ENCODE measurements at regions not wholly inside any gene's neighbourhood (a gene's known extent, or its start where the extent isn't known, plus 50 kb on each side); places are given as distances from the start of the nearest gene placed in this dataset.

GRCh38 chr10:117884093-117884492 is 162.6 kb downstream of the RAB11FIP2 start:
- DNase-seq = no peak

GRCh38 chr10:117884592-117884991 is 162.1 kb downstream of the RAB11FIP2 start:
- no peak for DNase-seq

- DNase-seq = no peak
These were observed 161.4 kb downstream of the RAB11FIP2 start for GRCh38 chr10:117885206-117885829.

- DNase-seq = no peak
These were observed 160.0 kb downstream of the RAB11FIP2 start for GRCh38 chr10:117886766-117887165.

GRCh38 chr10:117889664-117890063 is 157.1 kb downstream of the RAB11FIP2 start:
- DNase-seq = no peak

- DNase-seq = no peak
These were observed 154.0 kb downstream of the RAB11FIP2 start for GRCh38 chr10:117892681-117893220.

- DNase-seq = no peak
These were observed 152.4 kb downstream of the RAB11FIP2 start for GRCh38 chr10:117894339-117894738.

GRCh38 chr10:117896517-117896916 is 150.2 kb downstream of the RAB11FIP2 start:
- no peak for DNase-seq

GRCh38 chr10:117899181-117899683 is 147.5 kb downstream of the RAB11FIP2 start:
- DNase-seq = no peak

- no peak for DNase-seq
These were observed 146.5 kb downstream of the RAB11FIP2 start for GRCh38 chr10:117900280-117900679.

GRCh38 chr10:117903854-117904253 is 142.9 kb downstream of the RAB11FIP2 start:
- DNase-seq = no peak

- no peak for DNase-seq
These were observed 141.3 kb downstream of the RAB11FIP2 start for GRCh38 chr10:117905404-117905803.

- no peak for DNase-seq
These were observed 135.1 kb downstream of the RAB11FIP2 start for GRCh38 chr10:117911684-117912083.

- DNase-seq = no peak
These were observed 132.4 kb downstream of the RAB11FIP2 start for GRCh38 chr10:117914334-117914733.

GRCh38 chr10:117920956-117921355 is 125.8 kb downstream of the RAB11FIP2 start:
- no peak for DNase-seq

- no peak for DNase-seq
These were observed 125.3 kb downstream of the RAB11FIP2 start for GRCh38 chr10:117921421-117921820.

GRCh38 chr10:117924820-117925219 is 121.9 kb downstream of the RAB11FIP2 start:
- no peak for DNase-seq

- DNase-seq = no peak
These were observed 121.4 kb downstream of the RAB11FIP2 start for GRCh38 chr10:117925369-117925768.

GRCh38 chr10:117926491-117926890 is 120.2 kb downstream of the RAB11FIP2 start:
- DNase-seq = no peak

- DNase-seq = no peak
These were observed 119.4 kb downstream of the RAB11FIP2 start for GRCh38 chr10:117927332-117927731.

- DNase-seq = no peak
These were observed 118.9 kb downstream of the RAB11FIP2 start for GRCh38 chr10:117927871-117928270.

GRCh38 chr10:117928281-117928680 is 118.5 kb downstream of the RAB11FIP2 start:
- DNase-seq = no peak

- DNase-seq = no peak
These were observed 118.0 kb downstream of the RAB11FIP2 start for GRCh38 chr10:117928741-117929140.

GRCh38 chr10:117929327-117930067 is 117.2 kb downstream of the RAB11FIP2 start:
- no peak for DNase-seq
